PC-3 (cell line): ENCODE measurements at regions not wholly inside any gene's neighbourhood (a gene's known extent, or its start where the extent isn't known, plus 50 kb on each side); places are given as distances from the start of the nearest gene placed in this dataset.

Source experiments
- ATAC-seq: fragments of 200-7000 bp; cut with Tn5 transposase; 2 replicates; pipeline ENCODE4 v1.9.1; 2020; ENCODE audit warnings: mild to moderate bottlenecking, moderate library complexity
- BruUV-seq: library from RNA; stranded (reverse); fragments of 400-500 nt; replicated peaks from 2 replicates; lab custom pipeline; 2021; lab: Mats Ljungman, UMichigan
- CTCF ChIA-PET: fragments of 300-600 bp; sonication (Branson Sonifier 250); formaldehyde crosslinking; loops from one replicate; lab custom pipeline; 2022; ENCODE audit warnings: antibody characterized with exemption; lab: Charles Lee
- POLR2A ChIA-PET: fragments of 300-600 bp; sonication (Branson Sonifier 250); formaldehyde crosslinking; loops from one replicate; lab custom pipeline; 2022; ENCODE audit warnings: antibody characterized with exemption; ENCODE audit not compliant: unreplicated experiment; lab: Charles Lee
- DNase-seq: peaks from one replicate; pipeline ENCODE4 v3.0.0-alpha.2; 2015
- H2AFZ ChIP-seq: fragments of 300-600 bp; sonication (generic); 2 replicates; pipeline ENCODE4 v1.6.0; 2016; ENCODE audit warnings: antibody characterized with exemption, low read length
- H3F3A ChIP-seq: fragments of 300-600 bp; sonication (generic); one replicate; pipeline ENCODE4 v1.6.0; 2017; ENCODE audit warnings: antibody characterized with exemption, low read length, control low read depth, mild to moderate bottlenecking; ENCODE audit not compliant: unreplicated experiment
- H3K27ac ChIP-seq: fragments of 300-600 bp; sonication (generic); 2 replicates; pipeline ENCODE4 v1.5.1; 2016; ENCODE audit warnings: mild to moderate bottlenecking, low read length
- H3K27me3 ChIP-seq: fragments of 300-600 bp; sonication (generic); 2 replicates; pipeline ENCODE4 v1.6.1; 2016; ENCODE audit warnings: low read length, mixed read lengths
- H3K36me3 ChIP-seq: fragments of 300-600 bp; sonication (generic); 2 replicates; pipeline ENCODE4 v1.6.1; 2016; ENCODE audit warnings: low read depth, mixed run types, low read length, mixed read lengths
- H3K4me1 ChIP-seq: fragments of 300-600 bp; sonication (generic); 2 replicates; pipeline ENCODE4 v1.5.1; 2016; ENCODE audit warnings: low read length; ENCODE audit not compliant: insufficient read depth
- H3K4me2 ChIP-seq: fragments of 300-600 bp; sonication (generic); 2 replicates; pipeline ENCODE4 v1.6.0; 2016; ENCODE audit warnings: low read length
- H3K4me3 ChIP-seq: fragments of 300-600 bp; sonication (generic); 2 replicates; pipeline ENCODE4 v1.5.1; 2016; ENCODE audit warnings: mild to moderate bottlenecking, low read length, mixed read lengths
- H3K79me2 ChIP-seq: fragments of 300-600 bp; sonication (generic); 2 replicates; pipeline ENCODE4 v1.6.1; 2017; ENCODE audit warnings: low read length, mixed read lengths
- H3K9ac ChIP-seq: fragments of 300-600 bp; sonication (generic); 2 replicates; pipeline ENCODE4 v1.6.0; 2016; ENCODE audit warnings: mild to moderate bottlenecking, low read length
- H3K9me2 ChIP-seq: fragments of 300-600 bp; sonication (generic); replicated peaks from 2 replicates; pipeline ENCODE4 v1.6.1; 2016; ENCODE audit warnings: mixed run types, low read length, mixed read lengths
- H3K9me3 ChIP-seq: fragments of 300-600 bp; sonication (generic); 2 replicates; pipeline ENCODE4 v1.6.1; 2016; ENCODE audit warnings: low read length, mixed read lengths
- H4K20me1 ChIP-seq: fragments of 300-600 bp; sonication (generic); 2 replicates; pipeline ENCODE4 v1.6.1; 2016; ENCODE audit warnings: low read length, mixed read lengths
- CTCF ChIP-seq: fragments of 300-600 bp; sonication (generic); conservative IDR thresholded peaks from 2 replicates; pipeline ENCODE4 v1.5.1; 2017; ENCODE audit warnings: antibody characterized with exemption, low read depth, mild to moderate bottlenecking, low read length
- EZH2 ChIP-seq: fragments of 300-600 bp; sonication (generic); IDR thresholded peaks from one replicate; pipeline ENCODE4 v1.6.1; 2017; ENCODE audit warnings: antibody characterized with exemption, mild to moderate bottlenecking, low read length; ENCODE audit not compliant: unreplicated experiment
- EZH2phosphoT487 ChIP-seq: fragments of 300-600 bp; sonication (generic); IDR thresholded peaks from 2 replicates; pipeline ENCODE4 v1.6.1; 2018; ENCODE audit warnings: mild to moderate bottlenecking, antibody characterized with exemption, low read length, borderline replicate concordance
- intact Hi-C: fragments of 100-400 bp; cut with micrococcal nuclease; formaldehyde crosslinking; loops from 2 replicates; pipeline ENCODE4 v1.9.0; 2023

- intact Hi-C loops: no loop called here
- Histone ChIP-seq H2AFZ (no peak overlapping the region), H3K4me3 (no peak overlapping the region), H3K4me2 (no peak overlapping the region), H3K9me2 (no peaks in the 10 kb centered on the region), H3K9ac (no peak overlapping the region), H3K27ac (no peak overlapping the region), H3K4me1 (no peaks in the 10 kb centered on the region), H3F3A (no peaks in the 10 kb centered on the region), H4K20me1 (no peaks in the 10 kb centered on the region), H3K9me3 (no peaks in the 10 kb centered on the region), H3K36me3 (no peaks in the 10 kb centered on the region), H3K79me2 (no peaks in the 10 kb centered on the region), H3K27me3 (no peaks in the 10 kb centered on the region)
- BruUV-seq: no TSS peak
- no peak for TF ChIP-seq EZH2phosphoT487
- no peak for TF ChIP-seq CTCF
- no peak for TF ChIP-seq EZH2
- POLR2A ChIA-PET: no interaction called here
- CTCF ChIA-PET: no interaction called here
- no peak for DNase-seq
- ATAC-seq: no peak
Observed at GRCh38 chr5:63375851-63376250, 586.4 kb downstream of the HTR1A start.

GRCh38 chr5:63374085-63374484 lies 588.2 kb downstream of the HTR1A start:
- no peaks in the 10 kb centered on the region for H3K79me2 ChIP-seq
- no peaks in the 10 kb centered on the region for H3K9me3 ChIP-seq
- ATAC-seq: no peak
- H3K4me2 ChIP-seq: no peak overlapping the region
- DNase-seq: no peak
- H3K9me2 ChIP-seq: no peaks in the 10 kb centered on the region
- ChIA-PET CTCF (no interaction called here), POLR2A (no interaction called here)
- no peak for TF ChIP-seq EZH2phosphoT487
- no peak for TF ChIP-seq EZH2
- no peak for TF ChIP-seq CTCF
- H3K27me3 ChIP-seq: no peaks in the 10 kb centered on the region
- no TSS peak for BruUV-seq
- no peaks in the 10 kb centered on the region for H3K4me1 ChIP-seq
- no peaks in the 10 kb centered on the region for H3K36me3 ChIP-seq
- no peak overlapping the region for H2AFZ ChIP-seq
- no peak overlapping the region for H3K9ac ChIP-seq
- H3F3A ChIP-seq: no peaks in the 10 kb centered on the region
- no peak overlapping the region for H3K27ac ChIP-seq
- H3K4me3 ChIP-seq: no peak overlapping the region
- intact Hi-C loops: no loop called here
- H4K20me1 ChIP-seq: no peaks in the 10 kb centered on the region

- Histone ChIP-seq H3K4me3 (no peak overlapping the region), H3F3A (no peaks in the 10 kb centered on the region), H3K27me3 (no peaks in the 10 kb centered on the region), H3K9ac (no peak overlapping the region), H3K9me3 (no peaks in the 10 kb centered on the region), H3K4me1 (peaks cover 10% of the 10 kb centered on the region), H4K20me1 (no peaks in the 10 kb centered on the region), H3K9me2 (no peaks in the 10 kb centered on the region), H3K79me2 (no peaks in the 10 kb centered on the region), H2AFZ (no peak overlapping the region), H3K36me3 (no peaks in the 10 kb centered on the region), H3K4me2 (0 out of 2 replicates have a peak overlapping the region, but pooled peaks have one; percentile 7), H3K27ac (peak overlapping the region; percentile 51)
- BruUV-seq: no TSS peak
- no peak for TF ChIP-seq EZH2phosphoT487
- TF ChIP-seq EZH2: no peak
- TF ChIP-seq CTCF: no peak
- DNase-seq (peak; percentile 71), ATAC-seq (peak; percentile 78)
- ChIA-PET CTCF (no interaction called here), POLR2A (no interaction called here)
- intact Hi-C loops: no loop called here
Observed at GRCh38 chr5:63351164-63351563, 611.1 kb downstream of the HTR1A start.
